Muscle layer of colon (tissue), 2 donors: ENCODE measurements at regions not wholly inside any gene's neighbourhood (a gene's known extent, or its start where the extent isn't known, plus 50 kb on each side); places are given as distances from the start of the nearest gene placed in this dataset.
"Not testable (repeated sequence)": the region's sequence is repeated elsewhere in the genome, so short reads cannot be mapped to it uniquely, and the experiment has no call there.

Source experiments
- H3K27ac ChIP-seq: one replicate; pipeline ENCODE4 v1.7.0; 2013; ENCODE audit warnings: low read depth, mild to moderate bottlenecking, low read length, moderate library complexity
- H3K27me3 ChIP-seq, 2 donors: one replicate each; pipeline ENCODE4 v1.7.0; 2013; ENCODE audit warnings: low read length in 2 of 2, mild to moderate bottlenecking in 2 of 2; ENCODE audit not compliant: insufficient read depth in 2 of 2, control insufficient read depth in 1 of 2
- H3K36me3 ChIP-seq: one replicate; pipeline ENCODE4 v1.7.0; 2013; ENCODE audit warnings: mild to moderate bottlenecking, low read length; ENCODE audit not compliant: insufficient read depth
- H3K4me1 ChIP-seq: one replicate; pipeline ENCODE4 v1.7.0; 2013; ENCODE audit warnings: mild to moderate bottlenecking, low read length; ENCODE audit not compliant: insufficient read depth
- H3K4me3 ChIP-seq, 2 donors: one replicate each; pipeline ENCODE4 v1.7.0; 2013; ENCODE audit warnings: low read length in 2 of 2, low read depth in 1 of 2, mild to moderate bottlenecking in 1 of 2, moderate library complexity in 1 of 2
- H3K9ac ChIP-seq: one replicate; pipeline ENCODE4 v1.7.0; 2013; ENCODE audit warnings: low read length
- H3K9me3 ChIP-seq: one replicate; pipeline ENCODE4 v1.7.0; 2013; ENCODE audit warnings: mild to moderate bottlenecking, low read length
- donor health status: abdominal sarcoma.
- donor health status: Adenocarcinoma of cecum.

- H3K27ac ChIP-seq, result no peak overlapping the region
- H3K9me3 ChIP-seq, result no peaks in the 10 kb centered on the region
- H3K27me3 ChIP-seq, result no peaks in the 10 kb centered on the region
- H3K4me1 ChIP-seq, result no peaks in the 10 kb centered on the region
- no peaks in the 10 kb centered on the region for H3K36me3 ChIP-seq
- H3K4me3 ChIP-seq, result no peak overlapping the region
- no peak overlapping the region for H3K9ac ChIP-seq
These were observed 197.5 kb upstream of the FLRT2 start for GRCh38 chr14:85332401-85332800.

- Histone ChIP-seq H3K9ac (no peak overlapping the region), H3K4me1 (no peaks in the 10 kb centered on the region), H3K9me3 (no peaks in the 10 kb centered on the region), H3K4me3 (no peak overlapping the region), H3K27me3 (no peaks in the 10 kb centered on the region), H3K27ac (no peak overlapping the region), H3K36me3 (no peaks in the 10 kb centered on the region)
These were observed 196.6 kb upstream of the FLRT2 start for GRCh38 chr14:85333313-85333712.

DNA sequence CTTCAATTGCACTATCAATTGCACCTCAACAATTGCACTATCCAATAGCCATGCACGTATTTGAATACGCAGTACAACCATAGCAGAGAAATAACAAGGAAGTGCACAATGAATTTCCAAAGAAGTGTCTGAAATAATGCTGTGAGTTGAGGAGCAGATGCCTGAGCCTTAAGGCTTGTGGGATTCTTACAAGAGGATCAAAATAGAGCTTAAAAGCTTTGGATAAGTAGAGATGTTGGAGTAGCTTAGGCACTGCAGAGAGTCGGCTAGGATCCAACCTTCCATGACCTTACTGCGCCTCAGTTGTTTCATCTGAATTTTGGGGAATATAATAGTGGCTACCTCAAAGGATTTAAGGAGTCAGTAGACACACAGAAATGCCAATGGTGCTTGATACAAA, 196.1 kb upstream of the FLRT2 start:
- no peaks in the 10 kb centered on the region for H3K36me3 ChIP-seq
- H3K9me3 ChIP-seq, result no peaks in the 10 kb centered on the region
- H3K9ac ChIP-seq, result no peak overlapping the region
- no peak overlapping the region for H3K27ac ChIP-seq
- no peak overlapping the region for H3K4me3 ChIP-seq
- H3K4me1 ChIP-seq, result no peaks in the 10 kb centered on the region
- no peaks in the 10 kb centered on the region for H3K27me3 ChIP-seq

DNA sequence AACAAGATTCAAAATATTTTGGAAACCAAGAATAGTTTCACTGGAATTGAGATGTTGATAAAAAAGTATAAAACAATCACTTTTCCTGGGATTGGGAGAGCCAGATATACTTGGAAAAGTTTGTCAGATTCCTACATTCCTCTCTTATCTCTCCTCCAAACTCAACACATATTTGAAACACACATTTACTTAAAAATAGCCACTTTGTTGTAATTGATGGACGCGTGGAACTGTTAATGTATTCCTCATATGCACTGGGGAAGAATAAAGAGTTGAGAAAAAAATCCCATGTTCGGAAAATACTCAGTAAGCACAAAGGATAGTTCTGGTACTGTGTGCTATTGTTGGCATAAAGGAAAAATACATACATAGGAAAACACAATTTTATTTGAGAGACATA, 195.6 kb upstream of the FLRT2 start:
- H3K36me3 ChIP-seq, result no peaks in the 10 kb centered on the region
- no peaks in the 10 kb centered on the region for H3K9me3 ChIP-seq
- no peaks in the 10 kb centered on the region for H3K27me3 ChIP-seq
- no peak overlapping the region for H3K4me3 ChIP-seq
- H3K9ac ChIP-seq, result no peak overlapping the region
- H3K27ac ChIP-seq, result no peak overlapping the region
- no peaks in the 10 kb centered on the region for H3K4me1 ChIP-seq

GRCh38 chr14:85336257-85336656, 193.7 kb upstream of the FLRT2 start:
- no peaks in the 10 kb centered on the region for H3K4me1 ChIP-seq
- H3K27ac ChIP-seq, result no peak overlapping the region
- H3K9me3 ChIP-seq, result no peaks in the 10 kb centered on the region
- no peaks in the 10 kb centered on the region for H3K27me3 ChIP-seq
- no peaks in the 10 kb centered on the region for H3K36me3 ChIP-seq
- H3K9ac ChIP-seq, result no peak overlapping the region
- no peak overlapping the region for H3K4me3 ChIP-seq

DNA sequence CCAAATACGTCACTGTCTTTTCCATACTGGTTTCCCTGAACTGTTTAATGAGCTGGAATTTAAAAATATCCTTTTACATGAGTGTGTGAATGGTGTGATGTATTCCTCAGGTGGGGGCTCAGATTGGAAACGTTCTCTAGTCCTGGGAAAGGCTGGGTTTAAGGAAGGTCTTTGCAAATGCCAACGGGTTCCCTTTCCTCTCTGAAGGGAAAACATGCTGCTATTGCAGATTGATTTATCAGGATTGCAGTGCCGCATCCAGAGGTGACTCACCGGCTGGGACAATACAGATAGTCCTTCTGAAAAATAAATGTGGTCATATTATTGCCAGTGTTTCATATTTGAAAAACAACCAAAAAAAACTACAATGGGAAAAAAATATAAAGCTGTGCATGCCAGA, 193.1 kb upstream of the FLRT2 start:
- Histone ChIP-seq H3K4me3 (no peak overlapping the region), H3K36me3 (no peaks in the 10 kb centered on the region), H3K9me3 (no peaks in the 10 kb centered on the region), H3K27ac (no peak overlapping the region), H3K4me1 (no peaks in the 10 kb centered on the region), H3K9ac (no peak overlapping the region), H3K27me3 (no peaks in the 10 kb centered on the region)

- no peaks in the 10 kb centered on the region for H3K36me3 ChIP-seq
- H3K27ac ChIP-seq, result no peak overlapping the region
- H3K4me3 ChIP-seq, result no peak overlapping the region
- H3K27me3 ChIP-seq, result no peaks in the 10 kb centered on the region
- H3K4me1 ChIP-seq, result no peaks in the 10 kb centered on the region
- H3K9ac ChIP-seq, result no peak overlapping the region
- H3K9me3 ChIP-seq, result no peaks in the 10 kb centered on the region
These were observed 191.0 kb upstream of the FLRT2 start for GRCh38 chr14:85338895-85339294.

DNA sequence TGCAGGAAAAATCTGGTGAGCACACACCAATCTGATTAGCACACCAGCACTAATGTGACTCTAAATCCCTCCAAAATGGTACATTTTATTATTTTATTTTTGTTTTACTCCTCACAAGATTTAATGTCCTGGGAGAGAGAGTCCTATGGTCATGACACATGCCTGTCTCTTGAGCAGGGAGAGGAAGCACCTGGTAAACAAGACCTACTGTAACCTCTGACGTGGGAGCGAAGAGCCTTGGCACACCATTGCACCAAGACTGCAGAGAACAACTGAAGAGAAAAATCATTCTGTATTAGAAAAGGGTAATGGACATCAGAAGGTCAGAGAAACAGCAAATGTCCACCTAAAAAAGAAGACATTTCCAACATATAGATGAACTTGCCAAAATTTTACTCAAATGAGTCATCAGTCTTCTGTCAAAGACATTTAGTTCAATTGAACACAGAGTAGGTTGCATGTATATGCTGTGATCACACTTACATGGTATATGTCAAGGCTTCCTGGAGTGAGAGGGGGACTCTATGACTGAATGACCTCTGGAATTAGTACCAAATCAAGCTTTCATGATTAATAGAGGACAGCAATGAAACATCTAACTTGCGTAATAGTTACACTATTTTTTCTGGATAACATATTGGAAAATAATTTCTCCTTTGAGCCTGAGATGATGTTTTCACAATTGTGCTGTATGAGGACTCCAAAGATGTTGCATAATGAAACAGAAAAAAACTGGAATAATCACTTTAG, 186.9 kb upstream of the FLRT2 start:
- Histone ChIP-seq H3K9me3 (no peaks in the 10 kb centered on the region), H3K27me3 (no peaks in the 10 kb centered on the region), H3K4me3 (no peak overlapping the region), H3K36me3 (no peaks in the 10 kb centered on the region), H3K9ac (no peak overlapping the region), H3K4me1 (no peaks in the 10 kb centered on the region), H3K27ac (no peak overlapping the region)

DNA sequence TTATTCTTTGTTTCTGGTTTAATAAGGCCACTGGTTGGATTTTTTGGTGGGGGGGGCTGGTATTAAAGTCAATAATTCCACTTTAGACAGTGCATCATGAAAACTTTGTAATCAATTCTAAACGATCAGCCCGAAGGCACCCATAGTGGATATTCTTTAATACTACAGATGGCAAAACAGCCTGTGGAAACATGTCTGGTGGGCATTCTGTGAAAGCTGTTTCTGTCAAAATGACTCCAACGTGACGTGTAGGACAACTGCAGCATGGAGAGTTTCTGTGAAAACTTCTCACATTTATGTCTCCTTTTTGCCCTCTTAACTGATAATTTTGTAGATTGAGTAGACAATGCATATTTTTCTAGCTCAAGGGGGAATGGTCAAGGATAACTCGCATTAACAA, 185.8 kb upstream of the FLRT2 start:
- Histone ChIP-seq H3K27ac (no peak overlapping the region), H3K9me3 (no peaks in the 10 kb centered on the region), H3K9ac (no peak overlapping the region), H3K36me3 (no peaks in the 10 kb centered on the region), H3K4me3 (no peak overlapping the region), H3K27me3 (no peaks in the 10 kb centered on the region), H3K4me1 (no peaks in the 10 kb centered on the region)

- Histone ChIP-seq H3K36me3 (no peaks in the 10 kb centered on the region), H3K9me3 (no peaks in the 10 kb centered on the region), H3K9ac (no peak overlapping the region), H3K4me3 (no peak overlapping the region), H3K4me1 (no peaks in the 10 kb centered on the region), H3K27ac (no peak overlapping the region), H3K27me3 (no peaks in the 10 kb centered on the region)
These were observed 184.9 kb upstream of the FLRT2 start for GRCh38 chr14:85344847-85345570.

- Histone ChIP-seq H3K4me3 (no peak overlapping the region), H3K27me3 (no peaks in the 10 kb centered on the region), H3K36me3 (no peaks in the 10 kb centered on the region), H3K4me1 (no peaks in the 10 kb centered on the region), H3K9ac (no peak overlapping the region), H3K9me3 (no peaks in the 10 kb centered on the region), H3K27ac (no peak overlapping the region)
These were observed 179.3 kb upstream of the FLRT2 start for GRCh38 chr14:85350667-85351066.

DNA sequence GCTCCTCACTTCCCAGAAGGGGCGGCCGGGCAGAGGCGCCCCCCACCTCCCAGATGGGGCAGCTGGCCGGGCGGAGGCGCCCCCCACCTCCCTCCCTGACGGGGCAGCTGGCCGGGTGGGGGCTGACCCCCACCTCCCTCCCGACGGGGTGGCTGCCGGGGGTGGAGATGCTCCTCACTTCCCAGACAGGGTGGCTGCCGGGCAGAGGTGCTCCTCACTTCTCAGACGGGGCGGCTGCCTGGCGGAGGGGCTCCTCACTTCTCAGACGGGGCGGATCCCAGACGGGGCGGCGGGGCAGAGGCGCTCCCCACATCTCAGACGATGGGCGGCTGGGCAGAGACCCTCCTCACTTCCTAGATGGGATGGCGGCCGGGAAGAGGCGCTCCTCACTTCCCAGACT, 177.4 kb upstream of the FLRT2 start:
- not testable (repeated sequence) for H3K27ac ChIP-seq, H3K4me1 ChIP-seq, H3K27me3 ChIP-seq, H3K36me3 ChIP-seq, H3K9ac ChIP-seq, H3K9me3 ChIP-seq, H3K4me3 ChIP-seq
